NCI-H69 (cell line): ENCODE measurements at regions not wholly inside any gene's neighbourhood (a gene's known extent, or its start where the extent isn't known, plus 50 kb on each side); places are given as distances from the start of the nearest gene placed in this dataset.

ENCODE experiments used
- DNase-seq: peaks from one replicate; lab custom pipeline; 2025; lab: John Stamatoyannopoulos, UW

DNA sequence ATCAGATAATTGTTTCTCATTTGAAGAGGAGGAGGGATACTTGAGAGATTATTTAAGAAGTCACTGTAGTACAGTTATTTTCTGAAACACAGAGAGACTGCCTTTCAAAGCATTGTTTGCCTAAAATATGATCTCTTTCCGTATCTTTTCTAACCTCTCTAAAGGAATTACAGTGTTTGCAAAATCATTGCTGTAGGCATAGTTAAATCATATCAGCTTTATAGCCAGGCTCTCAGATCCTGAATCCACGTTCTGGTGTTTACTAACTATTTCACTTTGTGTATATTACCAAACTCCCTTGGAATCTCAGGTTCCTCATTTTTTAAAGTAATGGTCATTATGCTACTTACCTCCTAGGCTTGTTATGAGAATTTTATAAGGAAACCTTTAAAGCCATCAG lies 1151.6 kb upstream of the CDH9 start:
- no peak for DNase-seq

DNA sequence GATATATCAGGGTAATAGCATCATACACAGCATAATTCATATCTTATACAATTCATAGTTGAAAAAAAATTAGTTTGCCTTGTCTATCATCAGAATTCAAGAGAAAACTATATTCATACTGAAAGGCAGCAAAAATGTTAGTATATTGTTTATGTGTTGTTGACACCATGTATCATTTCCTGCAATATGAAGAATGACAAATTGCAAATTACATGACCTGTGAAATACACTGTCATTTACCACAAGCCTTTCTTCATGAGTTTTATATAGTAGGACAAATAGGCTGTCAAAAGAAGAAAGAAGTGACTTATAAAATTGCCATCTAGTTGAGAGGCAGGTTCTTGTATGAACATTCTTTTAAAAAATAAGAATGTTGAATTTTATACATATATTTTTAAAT lies 1136.3 kb upstream of the CDH9 start:
- no peak for DNase-seq

DNA sequence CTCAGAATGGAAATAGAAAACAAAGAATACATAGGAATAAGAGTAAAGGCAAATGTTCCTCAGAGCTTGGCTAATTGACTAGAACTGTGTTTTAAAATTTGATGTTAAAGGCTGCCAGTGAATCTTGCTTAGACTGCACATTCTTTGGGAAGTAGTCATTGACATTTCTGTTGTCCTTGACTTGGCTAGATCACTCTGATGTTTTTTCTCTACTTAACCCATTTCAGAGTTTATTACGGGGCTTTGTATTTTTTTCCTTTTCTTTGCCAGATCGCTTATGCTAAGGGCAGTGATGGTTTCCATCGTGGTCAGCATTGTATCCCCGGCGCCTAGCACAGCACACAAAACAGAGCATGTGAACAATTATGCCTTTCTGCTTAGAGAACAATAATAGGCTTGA lies 1126.7 kb upstream of the CDH9 start:
- DNase-seq: no peak

DNA sequence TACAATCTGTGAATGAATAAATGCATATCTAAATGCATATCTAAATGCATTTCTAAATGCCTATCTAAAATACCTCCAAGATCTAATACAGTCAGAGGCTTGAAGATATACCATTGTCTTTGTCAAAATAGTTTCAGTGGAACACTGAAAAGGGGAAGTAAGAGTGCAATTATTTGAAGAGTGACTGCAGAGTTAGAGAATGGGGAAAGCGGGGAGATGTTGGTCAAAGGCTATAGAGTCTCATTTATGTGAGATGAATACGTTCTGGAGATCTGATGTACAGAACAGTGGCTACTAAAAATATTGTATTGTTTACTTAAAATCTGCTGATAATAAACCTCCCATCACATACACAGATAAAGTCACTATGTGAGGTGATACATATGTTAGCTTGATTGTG lies 1126.2 kb upstream of the CDH9 start:
- no peak for DNase-seq

DNA sequence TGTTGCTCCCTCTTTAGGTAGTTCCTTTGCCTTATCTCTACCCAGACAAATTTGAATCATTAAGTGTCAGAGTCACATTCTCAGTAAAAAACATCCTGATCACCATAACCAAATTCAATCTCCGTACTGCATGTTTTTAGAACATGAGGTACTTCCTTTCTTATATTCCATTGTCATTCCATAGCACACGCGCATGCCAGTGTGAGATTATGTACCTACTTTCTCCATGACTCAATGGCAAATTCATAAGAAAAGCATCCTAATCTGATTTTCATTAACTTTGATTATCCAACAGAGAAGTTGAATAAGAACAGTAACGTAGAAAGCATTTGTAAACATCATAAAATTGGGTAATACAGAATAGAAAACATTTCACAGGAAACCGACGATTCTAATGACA lies 1118.6 kb upstream of the CDH9 start:
- no peak for DNase-seq

GRCh38 chr5:28143519-28143918 lies 1105.1 kb upstream of the CDH9 start:
- DNase-seq: no peak

- DNase-seq: no peak
Measured at GRCh38 chr5:28132151-28132550, 1093.8 kb upstream of the CDH9 start.

DNA sequence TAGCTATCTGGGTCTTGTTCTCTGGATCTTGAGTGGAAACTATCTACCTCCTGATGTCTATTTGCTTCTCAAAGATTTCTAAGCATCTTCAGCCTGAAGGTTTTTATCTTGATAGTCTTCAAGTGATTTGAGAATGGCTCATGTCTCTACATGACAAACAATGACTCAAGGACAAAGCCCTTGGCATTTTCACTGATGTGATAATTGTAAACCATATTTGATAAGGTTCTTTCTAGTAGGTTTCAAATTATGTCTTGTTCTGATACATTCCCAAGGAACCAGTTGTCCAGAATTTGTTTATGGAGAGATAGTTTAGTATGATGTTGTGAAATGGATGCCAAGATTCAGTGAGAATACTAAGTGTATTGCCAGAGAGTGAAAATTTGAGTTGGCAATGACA lies 1079.3 kb upstream of the CDH9 start:
- no peak for DNase-seq

- DNase-seq: no peak
Measured at GRCh38 chr5:28117273-28117672, 1078.9 kb upstream of the CDH9 start.

- no peak for DNase-seq
Measured at GRCh38 chr5:28110781-28111180, 1072.4 kb upstream of the CDH9 start.

DNA sequence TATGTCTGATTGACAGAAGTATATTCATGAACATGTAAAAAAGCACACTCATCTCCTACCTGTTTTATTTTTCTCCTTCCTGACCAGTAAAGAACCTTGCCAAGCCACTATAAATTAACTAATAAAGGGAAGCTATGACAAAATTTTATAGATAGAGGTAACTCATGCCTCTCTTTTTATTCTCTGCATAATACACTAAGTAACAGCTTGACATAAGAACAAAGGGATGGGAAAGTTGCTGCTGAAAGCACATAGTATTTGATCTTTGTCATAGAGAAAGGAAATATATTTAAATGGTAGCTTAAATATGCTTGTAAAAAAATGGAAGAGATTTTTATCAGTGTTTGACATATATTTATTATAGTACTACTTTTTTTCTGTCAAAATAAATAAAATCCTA lies 1065.7 kb upstream of the CDH9 start:
- no peak for DNase-seq

GRCh38 chr5:28084069-28084468 lies 1045.7 kb upstream of the CDH9 start:
- no peak for DNase-seq

GRCh38 chr5:28082610-28083009 lies 1044.2 kb upstream of the CDH9 start:
- DNase-seq: no peak

DNA sequence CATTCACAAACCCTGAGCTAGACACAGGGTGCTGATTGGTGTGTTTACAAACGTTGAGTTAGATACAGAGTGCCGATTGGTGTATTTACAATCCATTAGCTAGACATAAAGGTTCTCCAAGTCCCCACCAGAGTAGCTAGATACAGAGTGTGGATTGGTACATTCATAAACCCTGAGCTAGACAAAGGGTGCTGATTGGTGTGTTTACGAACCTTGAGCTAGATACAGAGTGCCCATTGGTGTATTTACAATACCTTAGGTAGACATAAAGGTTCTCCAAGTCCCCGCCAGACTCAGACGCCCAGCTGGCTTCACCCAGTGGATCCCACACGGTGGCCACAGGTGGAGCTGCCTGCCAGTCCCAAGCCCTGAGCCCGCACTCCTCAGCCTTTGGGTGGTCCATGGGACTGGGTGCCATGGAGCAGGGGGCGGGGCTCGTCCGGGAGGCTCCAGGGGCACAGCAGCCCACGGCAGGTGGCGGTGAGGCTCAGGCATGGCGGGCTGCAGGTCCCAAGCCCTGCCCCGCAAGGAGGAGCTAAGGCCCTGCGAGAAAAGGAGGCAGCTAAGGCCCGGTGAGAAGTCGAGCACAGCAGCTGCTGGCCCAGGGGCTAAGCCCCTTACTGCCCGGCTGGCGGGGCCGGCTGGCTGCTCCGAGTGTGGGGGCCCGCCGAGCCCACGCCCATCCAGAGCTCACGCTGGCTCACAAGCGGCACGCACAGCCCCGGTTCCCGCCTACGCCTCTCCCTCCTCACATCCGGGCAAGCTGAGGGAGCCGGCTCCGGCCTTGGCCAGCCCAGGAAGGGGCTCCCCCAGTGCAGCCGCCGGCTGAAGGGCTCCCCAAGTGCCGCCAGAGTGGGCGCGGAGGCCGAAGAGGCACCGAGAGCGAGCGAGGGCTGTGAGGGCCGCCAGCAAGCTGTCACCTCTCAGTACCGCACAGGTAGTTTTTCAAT lies 1039.2 kb upstream of the CDH9 start:
- DNase-seq: no peak

DNA sequence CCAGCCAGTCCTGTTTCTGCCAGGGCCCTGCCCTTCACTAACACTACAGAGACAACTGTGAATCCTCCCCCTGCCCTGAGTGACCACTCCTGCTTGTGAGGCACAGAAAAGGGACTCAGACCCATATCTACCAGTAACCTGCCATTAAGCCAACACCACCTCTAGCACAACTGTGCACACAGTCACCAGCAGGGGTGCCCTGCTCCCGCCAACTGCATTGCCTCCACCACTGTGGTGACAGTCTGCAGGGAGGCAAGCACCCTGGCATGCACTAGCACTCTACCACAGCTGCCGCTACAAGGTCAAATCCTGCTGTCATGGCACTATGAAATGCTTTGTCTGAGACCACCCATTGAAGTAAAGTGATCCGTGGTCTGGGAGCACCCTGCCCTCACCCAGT lies 1028.5 kb upstream of the CDH9 start:
- peak; percentile 7 for DNase-seq

GRCh38 chr5:28065656-28066055 lies 1027.3 kb upstream of the CDH9 start:
- no peak for DNase-seq

- no peak for DNase-seq
Measured at GRCh38 chr5:28046596-28046995, 1008.2 kb upstream of the CDH9 start.

DNA sequence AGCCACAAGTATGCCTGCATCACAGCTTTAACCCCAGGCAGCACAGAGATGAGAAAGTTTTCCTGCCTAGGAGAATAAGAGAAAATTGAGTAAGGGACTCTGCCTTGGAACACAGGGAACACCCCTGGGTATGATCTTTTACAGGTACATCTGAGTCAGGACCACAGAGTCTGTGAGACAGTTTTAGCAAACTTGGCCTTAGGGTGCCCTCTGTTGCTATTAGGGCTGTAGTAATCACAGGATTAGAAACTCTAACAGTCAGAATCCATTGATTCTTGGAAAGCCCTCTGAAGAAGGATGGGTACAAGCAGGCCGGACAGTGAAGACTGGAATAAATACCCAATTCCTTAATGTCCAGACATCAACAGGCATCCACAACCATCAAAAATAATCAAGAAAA lies 989.5 kb upstream of the CDH9 start:
- no peak for DNase-seq

DNA sequence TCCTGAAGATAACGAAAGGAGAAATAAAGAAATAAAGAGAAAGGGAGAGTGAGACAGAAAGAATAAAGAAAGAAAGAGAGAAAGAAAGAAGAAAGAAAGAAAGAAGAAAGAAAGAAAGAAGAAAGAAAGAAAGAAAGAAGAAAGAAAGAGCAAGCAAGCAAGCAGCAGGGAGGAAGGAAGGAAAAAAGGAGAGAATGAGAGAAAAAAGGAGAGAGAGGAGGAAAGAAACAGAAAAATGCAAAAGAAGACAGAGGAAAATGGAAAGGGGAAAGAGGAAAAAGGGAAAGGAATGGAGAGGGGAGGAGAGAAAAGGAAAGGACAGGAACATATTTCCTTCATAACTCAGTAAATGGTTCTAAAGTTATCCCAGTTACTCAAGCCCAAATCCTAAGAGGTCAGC lies 978.8 kb upstream of the CDH9 start:
- no peak for DNase-seq

DNA sequence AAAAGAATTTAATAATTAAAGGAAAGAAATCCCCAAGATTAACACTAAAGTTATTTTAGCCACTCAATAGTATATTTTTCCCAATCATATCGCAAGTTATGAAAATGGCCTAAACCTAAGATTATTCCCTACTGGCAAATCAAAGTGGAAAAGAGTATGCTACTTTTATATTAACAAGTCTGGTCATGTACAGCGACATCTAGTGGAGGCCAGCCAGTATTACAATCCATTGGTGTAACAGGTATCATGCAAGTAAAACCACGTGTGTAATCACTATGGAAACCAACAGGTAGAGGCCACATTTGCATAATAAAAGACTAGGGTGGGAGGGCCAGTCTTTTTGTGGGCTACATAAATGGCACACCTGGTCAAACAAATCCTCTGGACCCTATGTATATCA lies 976.4 kb upstream of the CDH9 start:
- peak; percentile 33 for DNase-seq

- DNase-seq: no peak
Measured at GRCh38 chr5:28012538-28012937, 974.2 kb upstream of the CDH9 start.

GRCh38 chr5:28009576-28009975 lies 971.2 kb upstream of the CDH9 start:
- DNase-seq: no peak

GRCh38 chr5:27996665-27997064 lies 958.3 kb upstream of the CDH9 start:
- no peak for DNase-seq

DNA sequence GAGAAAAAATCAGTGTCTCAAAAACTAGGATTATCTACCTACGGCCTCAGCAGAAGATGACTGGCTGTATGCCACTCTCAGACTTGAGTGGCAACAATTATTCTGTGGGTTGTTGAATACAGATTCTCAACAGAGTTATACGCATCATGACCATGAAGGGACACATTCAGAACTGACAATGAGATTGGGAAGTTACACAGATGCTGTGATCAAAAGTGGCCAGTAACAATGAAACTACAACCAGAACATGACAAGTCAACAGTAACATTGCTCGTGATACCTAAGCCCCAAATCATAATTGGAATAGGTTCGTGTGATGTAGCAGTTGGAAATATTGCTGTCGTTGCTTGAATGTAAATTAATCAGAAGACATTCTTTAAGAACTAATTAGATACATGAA lies 957.5 kb upstream of the CDH9 start:
- no peak for DNase-seq
